GM12873 (cell line): ENCODE measurements at regions not wholly inside any gene's neighbourhood (a gene's known extent, or its start where the extent isn't known, plus 50 kb on each side); places are given as distances from the start of the nearest gene placed in this dataset.

Source experiments
- TF ChIP-seq, protein P1 (sequence below): IDR thresholded peaks from 2 replicates; pipeline ENCODE4 v1.5.1; 2012; ENCODE audit warnings: low read depth, mild to moderate bottlenecking, moderate library complexity, low read length, control low read depth; ENCODE audit not compliant: insufficient read depth; ENCODE audit errors: missing control alignments

- TF ChIP-seq, protein P1, sequence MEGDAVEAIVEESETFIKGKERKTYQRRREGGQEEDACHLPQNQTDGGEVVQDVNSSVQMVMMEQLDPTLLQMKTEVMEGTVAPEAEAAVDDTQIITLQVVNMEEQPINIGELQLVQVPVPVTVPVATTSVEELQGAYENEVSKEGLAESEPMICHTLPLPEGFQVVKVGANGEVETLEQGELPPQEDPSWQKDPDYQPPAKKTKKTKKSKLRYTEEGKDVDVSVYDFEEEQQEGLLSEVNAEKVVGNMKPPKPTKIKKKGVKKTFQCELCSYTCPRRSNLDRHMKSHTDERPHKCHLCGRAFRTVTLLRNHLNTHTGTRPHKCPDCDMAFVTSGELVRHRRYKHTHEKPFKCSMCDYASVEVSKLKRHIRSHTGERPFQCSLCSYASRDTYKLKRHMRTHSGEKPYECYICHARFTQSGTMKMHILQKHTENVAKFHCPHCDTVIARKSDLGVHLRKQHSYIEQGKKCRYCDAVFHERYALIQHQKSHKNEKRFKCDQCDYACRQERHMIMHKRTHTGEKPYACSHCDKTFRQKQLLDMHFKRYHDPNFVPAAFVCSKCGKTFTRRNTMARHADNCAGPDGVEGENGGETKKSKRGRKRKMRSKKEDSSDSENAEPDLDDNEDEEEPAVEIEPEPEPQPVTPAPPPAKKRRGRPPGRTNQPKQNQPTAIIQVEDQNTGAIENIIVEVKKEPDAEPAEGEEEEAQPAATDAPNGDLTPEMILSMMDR = no peak
These were observed 234.1 kb upstream of the MON1B start for GRCh38 chr16:76956841-76957240.

DNA sequence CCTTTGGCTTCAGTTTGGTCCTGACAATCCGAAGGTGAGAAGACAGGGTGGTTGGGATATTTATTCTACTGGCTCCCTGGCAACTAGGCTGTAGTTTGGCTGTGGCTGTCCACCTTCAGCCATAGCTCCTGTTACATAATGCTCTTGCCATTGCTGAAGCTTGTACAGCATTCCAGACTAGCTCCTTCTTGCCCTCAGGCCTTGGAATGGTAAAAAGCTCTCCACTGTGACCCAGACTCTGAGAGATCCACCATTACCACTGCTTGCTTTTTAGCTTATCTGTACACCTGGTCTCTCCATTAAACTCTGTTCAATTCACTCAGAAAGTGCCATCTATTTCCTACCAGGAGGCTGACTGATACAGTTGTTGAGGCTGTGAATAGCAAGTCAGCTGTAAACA is 231.8 kb upstream of the MON1B start:
- TF ChIP-seq, protein P1 = no peak

DNA sequence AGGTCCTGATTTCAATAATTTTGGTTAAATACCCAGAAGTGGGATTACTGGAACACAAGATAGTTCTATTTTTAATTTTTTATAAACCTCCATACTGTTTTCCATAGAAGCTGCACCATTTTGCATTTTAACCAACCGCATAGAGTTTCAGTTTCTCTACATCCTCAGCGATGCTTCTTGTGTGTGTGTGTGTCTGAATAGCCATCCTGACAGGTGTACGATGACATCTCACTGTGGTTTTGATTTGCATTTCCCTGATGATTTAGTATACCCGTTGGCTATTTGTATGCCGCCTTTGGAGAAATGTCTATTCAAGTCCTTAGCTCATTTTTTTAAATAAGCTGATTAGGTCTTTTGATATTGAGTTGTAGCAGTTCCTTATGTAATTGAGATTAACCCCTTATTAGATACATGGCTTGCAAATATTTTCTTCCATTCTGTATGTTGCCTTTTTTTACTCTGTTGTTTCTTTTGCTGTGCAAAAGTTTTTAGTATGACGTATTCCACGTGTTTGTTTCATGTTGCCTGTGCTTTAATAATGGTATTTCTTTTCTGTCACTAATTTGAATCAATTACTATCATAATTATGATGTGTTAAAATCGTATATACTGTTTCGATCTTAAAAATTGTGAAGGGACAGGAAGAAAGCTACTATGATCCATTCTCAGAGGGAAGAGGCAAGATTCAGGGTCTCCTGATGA is 227.2 kb upstream of the MON1B start:
- TF ChIP-seq, protein P1 = no peak

DNA sequence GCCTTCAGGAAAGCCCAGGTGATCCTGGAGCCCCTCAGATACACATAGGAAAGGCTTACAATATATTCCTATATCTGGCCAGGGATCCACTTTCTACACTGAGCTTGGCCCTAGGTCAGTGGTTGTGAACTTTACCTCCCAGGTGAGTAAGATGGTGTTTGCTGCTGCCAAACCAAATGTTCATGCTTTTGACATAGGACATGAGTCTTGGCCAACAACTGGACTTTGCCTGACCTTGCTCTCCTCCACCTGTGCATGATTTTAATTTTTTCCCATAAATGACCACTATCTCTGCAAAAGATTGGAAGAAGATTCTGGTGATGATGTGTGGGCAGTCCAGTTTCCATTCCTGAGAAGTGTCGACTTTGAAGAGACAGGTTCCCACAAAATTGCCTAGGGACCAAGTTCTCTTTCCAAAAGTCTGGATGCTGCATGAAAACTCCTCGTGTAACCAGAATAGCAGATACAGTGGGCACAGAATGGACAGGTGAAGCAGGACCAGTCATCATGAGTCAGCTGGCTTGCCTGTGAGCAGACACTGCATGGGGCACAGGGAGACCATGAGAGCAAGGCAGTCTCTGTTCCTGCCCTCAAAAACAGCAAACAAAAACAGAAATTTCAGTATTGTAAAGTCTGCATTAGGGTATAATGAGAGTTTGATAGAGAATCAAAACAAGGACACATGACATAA is 226.4 kb upstream of the MON1B start:
- TF ChIP-seq, protein P1 = no peak

GRCh38 chr16:76970087-76970744 is 220.8 kb upstream of the MON1B start:
- TF ChIP-seq, protein P1 = no peak

GRCh38 chr16:76970745-76971099 is 220.3 kb upstream of the MON1B start:
- TF ChIP-seq, protein P1 = no peak

- TF ChIP-seq, protein P1 = no peak
These were observed 214.9 kb upstream of the MON1B start for GRCh38 chr16:76976101-76976500.
